H4 (cell line): ENCODE measurements at regions not wholly inside any gene's neighbourhood (a gene's known extent, or its start where the extent isn't known, plus 50 kb on each side); places are given as distances from the start of the nearest gene placed in this dataset.

Experiments used
- DNase-seq: peaks from one replicate; pipeline ENCODE4 v3.0.0-alpha.2; 2015; ENCODE audit warnings: low spot score

DNA sequence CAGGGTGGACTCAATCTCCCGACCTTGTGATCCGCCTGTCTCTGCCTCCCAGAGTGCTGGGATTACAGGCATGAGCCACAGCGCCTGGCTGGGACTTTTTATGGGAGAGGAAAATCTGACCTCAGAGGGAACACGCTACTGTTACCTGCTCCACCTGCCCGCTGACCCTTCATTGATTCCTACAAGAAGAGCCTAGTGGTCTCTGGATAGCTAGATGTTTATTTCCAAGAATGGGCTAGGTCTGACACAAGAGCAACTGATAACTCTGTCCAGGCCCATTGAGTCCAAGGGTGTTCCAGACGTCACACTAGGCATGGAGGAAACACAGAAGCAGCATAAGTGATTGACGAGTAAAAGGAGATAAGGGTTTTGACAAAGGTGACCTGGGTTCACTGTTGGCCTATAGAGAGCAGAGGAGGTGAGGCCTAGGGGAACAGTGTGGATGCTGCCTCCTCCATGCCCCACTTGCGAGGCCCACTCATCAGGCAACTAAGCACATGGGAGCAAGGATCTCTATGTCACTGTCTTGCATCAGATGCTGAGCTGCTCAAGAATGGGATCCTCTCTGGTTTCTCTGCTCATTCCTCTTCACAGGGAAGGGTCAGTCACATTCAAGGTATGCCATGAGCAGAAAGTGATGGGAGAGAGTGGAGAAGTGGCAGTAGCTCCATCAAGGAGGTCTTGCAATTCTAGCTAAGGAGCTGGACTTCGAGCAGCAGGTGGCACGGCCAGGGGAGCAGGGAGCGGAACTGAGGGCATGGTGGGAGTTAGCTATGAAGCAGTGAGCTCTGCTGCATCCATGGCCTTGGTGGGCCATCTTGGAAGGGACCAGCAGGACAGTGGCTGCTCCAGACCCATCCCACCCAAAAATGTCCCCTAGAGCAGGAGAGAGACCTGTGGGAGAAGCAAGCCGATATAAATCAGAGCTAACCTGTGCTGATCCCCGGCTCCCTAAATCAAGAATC lies 145.2 kb downstream of the WSCD1 start:
- no peak for DNase-seq

DNA sequence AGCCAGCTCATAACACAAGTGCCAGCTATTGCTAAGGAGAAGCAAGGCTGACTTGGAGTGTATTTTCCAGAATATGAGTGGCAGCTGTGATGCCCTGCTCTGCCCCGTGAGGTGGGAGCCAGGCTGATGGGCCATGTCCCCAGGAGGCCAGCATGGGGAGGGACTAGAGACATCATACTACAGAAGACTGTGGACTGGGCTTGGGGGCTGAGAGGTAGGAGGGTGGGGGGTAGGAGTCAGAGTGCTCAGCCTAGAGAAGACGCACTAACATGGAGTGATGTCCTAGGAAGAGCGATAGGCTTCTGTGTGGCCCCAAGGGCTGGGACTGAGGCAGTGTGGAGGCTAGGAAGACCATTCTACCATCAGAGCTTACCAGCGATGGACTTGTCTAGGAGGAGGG lies 143.7 kb downstream of the WSCD1 start:
- DNase-seq: no peak

DNA sequence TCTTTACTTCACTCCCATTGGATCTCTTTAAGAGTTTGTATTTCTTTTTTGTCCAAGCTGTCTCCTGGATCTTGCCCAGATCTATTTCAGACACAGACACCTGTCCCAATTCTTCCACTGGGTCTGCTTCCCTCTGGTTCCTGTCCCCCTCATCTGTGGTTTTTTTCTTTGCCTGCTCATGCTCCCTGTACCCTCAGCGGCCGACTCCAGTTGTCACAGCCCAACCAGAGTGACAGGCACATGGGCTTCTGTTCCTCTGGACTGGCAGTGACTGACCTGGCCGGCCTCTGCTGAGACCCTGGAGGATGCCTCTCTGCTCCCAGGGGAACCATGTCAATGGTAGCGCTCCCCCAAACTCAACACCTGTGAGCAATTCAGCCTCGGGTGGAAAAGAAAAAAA lies 142.6 kb downstream of the WSCD1 start:
- DNase-seq: no peak

DNA sequence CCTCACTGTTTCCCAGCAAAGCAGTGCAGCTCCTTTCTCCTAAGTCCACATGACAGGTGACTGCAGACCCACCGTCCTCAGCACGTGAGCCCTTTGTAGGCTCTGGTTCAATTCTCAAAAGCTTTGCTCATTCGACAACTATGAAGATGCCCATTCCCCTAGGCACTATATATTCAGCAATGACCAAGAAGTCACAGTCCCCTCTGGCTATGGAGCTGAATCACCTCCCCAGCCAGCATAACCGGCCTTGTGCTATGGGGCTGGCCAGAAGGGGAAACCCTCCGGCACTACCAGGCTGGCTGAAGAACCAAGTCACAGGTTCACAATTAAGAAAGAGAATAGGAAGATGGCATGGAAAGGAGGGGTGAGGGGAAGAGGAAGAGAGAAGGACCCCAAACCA lies 139.7 kb downstream of the WSCD1 start:
- DNase-seq: no peak

DNA sequence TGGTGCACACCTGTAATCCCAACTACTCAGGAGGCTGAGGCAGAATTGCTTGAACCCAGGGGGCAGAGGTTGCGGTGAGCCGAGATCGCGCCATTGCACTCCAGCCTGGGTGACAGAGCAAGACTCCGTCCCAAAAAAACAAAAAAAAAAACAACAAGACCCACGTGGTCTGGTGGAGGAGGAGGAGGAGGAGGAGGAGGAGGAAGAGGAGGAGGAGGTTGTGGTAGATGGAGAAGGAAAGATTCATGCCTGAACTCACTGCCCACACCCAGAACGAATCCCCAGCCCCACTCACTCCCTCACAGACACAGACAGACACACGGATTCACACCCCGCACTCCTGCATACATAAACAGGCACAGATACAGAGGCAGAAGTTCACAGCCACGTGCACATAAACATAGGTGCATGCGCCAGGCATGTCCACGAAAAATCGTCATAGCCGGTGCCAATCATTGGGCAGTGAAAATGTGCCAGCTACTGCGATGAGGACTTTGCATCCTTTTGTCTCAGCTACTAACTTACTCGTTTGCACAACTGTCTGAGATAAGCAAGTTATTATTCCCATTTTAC lies 138.5 kb downstream of the WSCD1 start:
- no peak for DNase-seq

DNA sequence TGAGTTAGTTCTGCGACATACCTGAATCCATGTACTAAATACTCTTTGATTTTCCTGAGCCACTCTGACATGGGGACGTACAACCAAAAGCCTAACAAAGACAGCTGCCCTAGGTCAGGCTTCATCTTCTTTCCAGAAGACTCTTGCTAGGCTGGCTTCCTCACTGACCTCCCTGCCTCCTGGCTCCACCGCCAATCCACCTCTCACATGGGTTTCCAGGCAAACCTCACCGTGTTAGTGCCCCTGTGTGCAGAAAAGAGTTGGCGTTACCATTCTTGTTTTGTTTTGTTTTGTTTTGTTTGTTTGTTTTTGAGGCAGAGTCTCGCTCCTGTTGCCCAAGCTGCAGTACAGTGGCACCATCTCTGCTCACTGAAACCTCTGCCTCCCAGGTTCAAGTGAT lies 135.3 kb downstream of the WSCD1 start:
- no peak for DNase-seq

DNA sequence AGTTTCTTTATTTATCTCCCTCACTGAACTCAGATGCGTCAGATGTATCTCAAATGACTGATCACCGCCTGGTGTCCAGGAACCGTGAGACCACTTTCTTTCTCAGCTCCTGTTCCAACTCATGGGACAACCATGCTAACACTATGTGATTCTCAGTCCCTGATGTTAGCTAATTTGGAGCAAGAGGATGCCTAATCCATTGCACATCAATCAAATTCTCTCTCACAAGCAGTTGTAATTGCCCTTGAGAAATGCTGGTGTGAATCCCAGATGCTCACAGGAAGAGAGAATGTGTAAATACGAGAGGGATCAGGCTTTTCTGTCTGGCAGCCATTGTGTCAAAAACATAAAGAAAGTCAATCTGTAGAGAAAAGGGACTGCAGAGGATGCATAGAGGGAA lies 134.9 kb downstream of the WSCD1 start:
- DNase-seq: no peak

DNA sequence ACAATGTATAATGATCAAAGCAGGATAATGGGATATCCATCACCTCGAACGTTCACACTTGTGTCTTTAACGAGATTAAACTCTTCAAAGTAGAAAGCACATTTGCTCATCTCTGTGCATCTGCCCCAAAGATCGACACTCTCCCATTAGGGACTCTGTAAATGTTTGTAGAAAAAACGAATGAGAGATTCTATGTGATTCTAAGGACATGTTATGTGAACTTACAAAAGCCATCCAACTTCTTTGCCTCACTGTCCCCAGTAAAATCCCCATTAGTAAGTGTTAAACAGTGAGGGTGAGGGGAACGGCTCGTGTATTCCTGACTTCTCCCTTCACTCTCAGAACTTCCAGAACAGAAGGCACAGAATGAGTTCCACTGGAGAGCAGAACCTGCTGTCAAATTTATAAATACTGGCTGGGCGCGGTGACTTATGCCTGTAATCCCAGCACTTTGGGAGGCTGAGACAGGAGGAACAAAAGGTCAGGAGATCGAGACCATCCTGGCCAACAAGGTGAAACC lies 134.1 kb downstream of the WSCD1 start:
- no peak for DNase-seq

DNA sequence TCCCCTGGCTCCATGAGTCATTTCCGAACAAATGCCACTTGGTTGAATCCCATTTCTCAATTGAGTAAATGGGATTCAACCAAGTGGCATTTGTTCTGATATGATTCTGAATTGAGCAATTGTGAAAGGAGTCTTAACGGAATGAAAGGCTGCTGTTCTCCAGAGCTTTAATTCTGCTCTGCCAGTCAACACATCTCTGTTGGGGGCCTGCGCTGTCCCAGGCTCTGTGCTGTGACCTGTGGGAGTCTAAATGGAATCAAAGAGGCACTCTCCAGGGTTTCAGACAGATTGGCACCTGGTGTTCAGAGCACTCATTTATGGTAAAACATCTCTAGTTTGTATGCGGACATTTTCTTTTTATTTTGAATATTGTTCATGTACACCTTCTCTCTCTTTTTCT lies 126.2 kb downstream of the WSCD1 start:
- no peak for DNase-seq

DNA sequence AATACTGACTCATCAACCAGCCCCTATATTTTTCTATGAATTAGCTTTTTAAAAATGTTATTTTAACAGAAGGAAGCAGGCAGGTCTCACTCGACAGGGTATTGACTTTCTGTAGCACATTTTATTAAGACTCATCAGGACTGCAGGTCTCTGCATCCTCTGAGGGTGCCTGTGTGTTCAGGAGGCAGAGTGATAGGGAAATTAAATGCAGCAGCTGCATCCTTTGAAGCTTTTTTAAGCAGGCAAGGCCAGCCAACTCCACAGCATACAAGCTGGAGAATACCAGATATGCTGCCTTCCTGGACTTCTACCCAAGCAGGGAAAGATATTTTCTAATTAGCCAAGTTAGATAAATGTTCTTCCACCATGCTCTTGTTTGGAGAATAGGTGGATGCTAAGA lies 124.9 kb downstream of the WSCD1 start:
- no peak for DNase-seq

DNA sequence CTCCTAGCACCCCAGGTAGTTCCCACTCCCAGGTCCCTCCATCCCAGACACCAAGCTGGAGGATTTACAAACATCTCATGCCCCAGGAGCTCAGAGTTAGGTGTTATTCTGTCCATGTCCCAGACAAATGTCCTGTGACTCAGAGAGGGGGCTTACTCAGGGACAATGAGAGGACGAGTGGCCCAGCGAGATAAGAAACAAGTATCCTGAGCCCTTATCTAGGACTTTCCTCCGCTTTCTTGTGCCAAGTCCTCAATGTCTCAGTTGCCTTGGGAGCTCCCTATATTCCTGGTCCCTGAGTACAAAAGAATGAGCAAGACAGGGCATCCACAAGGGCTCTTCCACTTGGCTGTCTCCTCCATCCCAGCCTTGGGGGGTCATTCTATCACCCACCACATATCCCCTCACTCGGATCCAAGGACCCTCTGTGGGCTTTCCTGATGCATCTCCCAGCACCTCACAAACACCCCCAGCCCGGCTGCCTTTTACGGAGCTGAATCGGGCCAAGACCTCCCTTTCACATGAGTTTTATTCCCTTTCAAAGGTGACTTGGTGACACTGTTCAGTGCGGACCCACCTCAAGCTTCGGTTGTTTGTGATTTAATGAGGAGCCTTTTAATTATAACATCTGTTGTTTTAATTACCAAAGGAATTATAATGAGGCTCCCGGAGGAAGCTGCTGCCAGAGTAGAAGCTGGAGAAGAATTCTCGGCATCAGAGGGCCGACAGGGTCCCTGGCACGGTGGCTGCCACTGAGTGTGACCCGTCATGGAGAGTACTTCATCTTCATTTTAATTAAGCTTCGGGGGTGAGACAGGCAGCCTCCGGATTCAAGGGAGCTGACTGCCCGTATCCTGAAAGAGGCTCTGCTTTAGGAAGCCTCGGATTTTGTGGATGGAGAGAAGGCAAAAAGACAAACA lies 121.5 kb downstream of the WSCD1 start:
- no peak for DNase-seq

DNA sequence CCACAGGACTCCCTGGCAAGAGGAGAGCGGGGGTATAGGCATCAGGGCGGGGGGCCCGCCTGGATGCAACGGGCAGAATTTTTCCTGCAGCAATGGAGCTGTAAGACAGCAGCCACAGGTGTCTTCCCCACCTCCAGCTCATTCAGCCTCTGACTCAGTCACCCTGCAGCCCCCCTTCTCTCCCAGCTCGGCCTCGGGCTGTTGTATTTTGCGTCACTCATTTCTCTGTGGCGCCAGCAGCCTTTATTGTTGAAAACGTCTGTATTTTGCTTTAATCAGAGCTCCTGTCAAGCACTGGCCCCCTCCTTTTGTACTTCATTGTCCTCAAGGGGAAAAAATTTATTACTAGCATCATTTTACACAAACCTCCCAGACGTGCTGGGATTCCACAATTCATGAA lies 117.7 kb downstream of the WSCD1 start:
- DNase-seq: no peak

DNA sequence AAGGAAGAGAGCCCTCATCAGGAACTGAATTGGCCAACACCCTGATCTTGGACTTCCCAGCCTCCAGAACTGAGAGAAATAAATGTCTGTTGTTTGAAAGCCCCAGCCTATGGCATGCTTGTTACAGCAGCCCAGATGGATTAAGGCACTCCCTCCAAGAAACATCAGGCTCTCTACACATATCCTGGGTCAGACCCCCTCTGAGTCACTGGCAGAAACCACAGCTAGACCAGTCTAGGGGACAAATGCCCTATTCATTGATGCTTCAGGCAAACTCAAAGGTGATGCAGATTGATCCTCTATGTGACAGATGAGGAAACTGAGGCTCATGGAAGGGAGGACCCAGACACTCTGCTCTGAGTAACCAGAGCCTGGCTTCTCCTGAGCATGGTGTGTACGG lies 116.8 kb downstream of the WSCD1 start:
- DNase-seq: no peak

DNA sequence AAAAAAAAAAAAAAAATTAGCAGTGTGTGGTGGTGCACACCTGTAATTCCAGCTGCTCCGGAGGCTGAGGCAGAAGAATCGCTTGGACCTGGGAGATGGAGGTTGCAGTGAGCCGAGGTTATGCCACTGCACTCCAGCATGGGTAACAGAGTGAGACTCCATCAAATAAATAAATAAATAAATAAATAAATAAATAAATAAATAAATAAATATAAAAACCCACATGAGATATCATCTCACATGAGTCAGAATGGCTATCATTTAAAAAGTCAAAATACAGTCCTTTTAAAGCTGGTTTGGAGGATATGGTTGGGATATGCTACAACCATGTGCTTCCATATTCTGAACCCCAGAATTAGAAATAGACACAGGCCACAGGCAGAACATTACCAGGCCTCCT lies 114.3 kb downstream of the WSCD1 start:
- DNase-seq: no peak

DNA sequence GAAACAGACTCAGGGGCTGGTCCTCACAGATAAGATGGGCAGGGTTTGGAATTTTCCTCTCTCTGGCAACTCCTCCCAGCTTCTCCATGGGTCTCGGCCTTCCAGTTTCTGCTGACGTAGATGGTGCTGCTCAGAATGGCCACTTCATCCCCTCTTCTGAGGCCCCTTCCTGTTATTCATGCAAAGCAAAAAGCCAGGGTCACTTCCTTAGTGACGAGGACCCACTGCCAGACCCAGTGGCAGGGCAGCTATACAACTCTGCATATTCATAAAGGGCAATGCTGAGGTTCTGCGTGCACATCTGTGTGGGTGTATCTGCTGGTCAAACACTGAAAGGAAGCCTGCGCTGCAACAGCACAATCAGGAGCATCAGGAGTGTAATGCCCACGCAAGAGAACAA lies 108.8 kb downstream of the WSCD1 start:
- no peak for DNase-seq

DNA sequence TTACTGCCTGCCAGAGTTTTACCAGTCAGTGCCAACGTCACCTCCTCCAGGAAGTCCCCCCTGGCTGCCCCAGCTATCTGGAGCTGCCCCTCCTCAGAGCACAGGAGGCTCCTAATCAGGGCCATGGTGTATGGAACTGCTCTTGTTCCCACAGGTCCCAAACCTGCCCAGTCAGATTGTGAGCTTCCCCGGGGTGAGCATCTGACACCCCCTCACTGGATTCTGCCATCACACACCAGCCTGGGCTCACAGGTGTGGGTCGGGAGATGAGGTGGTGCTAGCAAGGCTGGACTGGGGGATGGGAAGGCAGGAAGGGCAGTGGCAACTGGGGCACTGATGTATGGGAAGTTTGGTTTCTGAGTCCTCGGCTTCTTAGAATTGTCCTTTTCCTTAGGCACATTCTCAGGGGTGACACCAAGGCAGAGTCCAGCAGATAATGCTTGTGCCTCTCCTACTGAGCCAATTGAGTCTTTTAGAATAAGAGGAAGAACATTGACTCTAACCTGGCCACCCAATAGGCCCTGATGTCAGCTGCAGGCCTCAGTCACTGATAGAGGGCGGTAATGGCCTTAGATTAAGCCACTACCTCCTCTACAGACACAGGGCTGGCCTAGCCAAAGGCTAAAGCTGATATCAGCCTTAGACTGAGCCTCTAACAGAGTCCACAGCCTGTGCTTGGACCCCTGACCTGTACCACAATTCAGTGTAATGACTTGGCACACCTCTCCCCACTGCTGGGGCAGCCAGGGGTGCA lies 107.9 kb downstream of the WSCD1 start:
- no peak for DNase-seq
